ENCODE measurements at regions not wholly inside any gene's neighbourhood (a gene's known extent, or its start where the extent isn't known, plus 50 kb on each side); places are given as distances from the start of the nearest gene placed in this dataset.

GRCh38 chr5:63685454-63685853 lies 276.8 kb downstream of the HTR1A start:
- no peak for TF ChIP-seq CTCF (IDR thresholded peaks at IDR 0.05; ENCODE audit: low read depth, low read length)
- no peak for TF ChIP-seq POLR2A (IDR thresholded peaks at IDR 0.05; ENCODE audit: extremely low read depth, insufficient read length)
- TF ChIP-seq MAX (IDR thresholded peaks at IDR 0.05; ENCODE audit: low read depth, low read length) = no peak
